ENCODE measurements at regions not wholly inside any gene's neighbourhood (a gene's known extent, or its start where the extent isn't known, plus 50 kb on each side); places are given as distances from the start of the nearest gene placed in this dataset.

- Histone ChIP-seq H3K27ac (no peak overlapping the region), H3K27me3 (no peaks in the 10 kb centered on the region), H3K4me1 (peaks cover 4% of the 10 kb centered on the region), H3K4me3 (no peak overlapping the region), H3K36me3 (no peaks in the 10 kb centered on the region), H3K9me3 (no peaks in the 10 kb centered on the region)
- intact Hi-C loops (cut with DNase I) = no loop called here
- TF ChIP-seq POLR2A (IDR thresholded peaks at IDR 0.05) (no peak), POLR2AphosphoS5 (IDR thresholded peaks at IDR 0.05; ENCODE audit: insufficient read depth in 1 of 2, low read depth in 1 of 2) (no peak)
- TF ChIP-seq, protein P1, sequence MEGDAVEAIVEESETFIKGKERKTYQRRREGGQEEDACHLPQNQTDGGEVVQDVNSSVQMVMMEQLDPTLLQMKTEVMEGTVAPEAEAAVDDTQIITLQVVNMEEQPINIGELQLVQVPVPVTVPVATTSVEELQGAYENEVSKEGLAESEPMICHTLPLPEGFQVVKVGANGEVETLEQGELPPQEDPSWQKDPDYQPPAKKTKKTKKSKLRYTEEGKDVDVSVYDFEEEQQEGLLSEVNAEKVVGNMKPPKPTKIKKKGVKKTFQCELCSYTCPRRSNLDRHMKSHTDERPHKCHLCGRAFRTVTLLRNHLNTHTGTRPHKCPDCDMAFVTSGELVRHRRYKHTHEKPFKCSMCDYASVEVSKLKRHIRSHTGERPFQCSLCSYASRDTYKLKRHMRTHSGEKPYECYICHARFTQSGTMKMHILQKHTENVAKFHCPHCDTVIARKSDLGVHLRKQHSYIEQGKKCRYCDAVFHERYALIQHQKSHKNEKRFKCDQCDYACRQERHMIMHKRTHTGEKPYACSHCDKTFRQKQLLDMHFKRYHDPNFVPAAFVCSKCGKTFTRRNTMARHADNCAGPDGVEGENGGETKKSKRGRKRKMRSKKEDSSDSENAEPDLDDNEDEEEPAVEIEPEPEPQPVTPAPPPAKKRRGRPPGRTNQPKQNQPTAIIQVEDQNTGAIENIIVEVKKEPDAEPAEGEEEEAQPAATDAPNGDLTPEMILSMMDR (IDR thresholded peaks at IDR 0.05) = no peak
- no peak for DNase-seq (ENCODE audit: extremely low spot score in 2 of 2)
Measured at GRCh38 chr17:14793237-14793636, 471.9 kb downstream of the PMP22 start.

DNA sequence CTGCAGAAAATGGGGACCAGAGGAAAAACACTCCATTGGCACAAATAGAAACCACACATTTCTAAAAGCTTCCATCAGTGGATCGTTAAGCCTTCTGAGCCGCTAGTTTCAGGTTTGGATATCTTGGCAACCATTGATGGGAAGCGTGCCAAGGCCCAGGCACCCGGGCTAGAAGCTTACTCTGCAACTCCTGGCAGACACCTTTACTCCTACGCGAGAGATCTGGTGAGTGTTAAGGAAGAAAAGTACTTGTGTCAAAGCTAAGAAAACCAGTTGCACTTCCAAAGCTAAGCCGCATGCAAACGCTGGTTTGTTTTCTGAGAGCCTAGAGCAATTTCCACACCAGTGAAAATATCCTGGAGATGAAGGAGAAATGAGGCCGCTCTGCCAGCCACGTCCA, 472.4 kb downstream of the PMP22 start:
- Histone ChIP-seq H3K9me3 (no peaks in the 10 kb centered on the region), H3K4me1 (peaks cover 4% of the 10 kb centered on the region), H3K4me3 (no peak overlapping the region), H3K27me3 (no peaks in the 10 kb centered on the region), H3K36me3 (no peaks in the 10 kb centered on the region), H3K27ac (no peak overlapping the region)
- intact Hi-C loops (cut with DNase I) = no loop called here
- DNase-seq (ENCODE audit: extremely low spot score in 2 of 2) = no peak
- TF ChIP-seq POLR2AphosphoS5 (IDR thresholded peaks at IDR 0.05; ENCODE audit: insufficient read depth in 1 of 2, low read depth in 1 of 2) = no peak

DNA sequence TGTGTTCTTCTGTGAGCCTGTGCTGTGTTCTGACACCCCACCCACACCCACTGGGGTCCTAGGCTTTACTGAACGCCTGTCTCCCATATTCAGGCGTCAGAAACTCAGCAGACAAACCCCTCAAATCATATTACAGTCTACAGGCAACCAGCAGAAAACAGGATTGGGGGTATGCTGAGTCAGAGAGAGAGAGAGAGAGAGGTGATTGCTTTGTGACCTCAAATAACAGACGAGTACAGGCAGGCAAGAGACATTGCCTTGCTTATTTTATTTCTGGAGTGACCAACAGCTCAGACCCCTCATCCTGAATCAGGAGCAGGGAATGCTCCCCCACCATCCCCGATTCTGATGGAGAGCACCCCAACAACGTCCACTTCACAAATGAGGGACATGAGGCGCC, 473.9 kb downstream of the PMP22 start:
- Histone ChIP-seq H3K27ac (no peak overlapping the region), H3K36me3 (no peaks in the 10 kb centered on the region), H3K27me3 (no peaks in the 10 kb centered on the region), H3K4me1 (peaks cover 4% of the 10 kb centered on the region), H3K4me3 (no peak overlapping the region), H3K9me3 (no peaks in the 10 kb centered on the region)
- intact Hi-C loops (cut with DNase I) = no loop called here
- TF ChIP-seq, protein P1 (IDR thresholded peaks at IDR 0.05) = no peak
- TF ChIP-seq POLR2AphosphoS5 (IDR thresholded peaks at IDR 0.05; ENCODE audit: insufficient read depth in 1 of 2, low read depth in 1 of 2) = no peak
- no peak for TF ChIP-seq POLR2A (IDR thresholded peaks at IDR 0.05)
- no peak for DNase-seq (ENCODE audit: extremely low spot score in 2 of 2)

DNA sequence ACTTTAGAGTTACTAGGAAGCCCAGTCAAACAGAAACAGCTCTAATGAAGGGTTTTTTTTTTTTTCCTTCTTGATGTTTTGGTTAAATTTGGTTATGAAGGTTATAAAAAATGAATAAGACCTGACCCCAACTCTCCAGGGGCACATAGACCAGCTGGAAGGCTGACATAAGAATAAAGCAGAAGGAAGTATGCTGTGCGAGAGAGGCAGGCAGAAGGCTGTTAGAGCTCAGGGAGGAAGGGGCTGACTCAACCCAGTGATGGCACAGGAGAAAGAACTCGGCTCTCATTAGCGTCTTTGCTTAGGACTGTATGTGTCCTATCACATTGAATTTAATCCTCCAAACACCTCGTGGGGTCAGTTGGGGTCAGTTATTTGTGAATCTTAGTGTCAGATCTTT, 474.6 kb downstream of the PMP22 start:
- intact Hi-C loops (cut with DNase I) = no loop called here
- Histone ChIP-seq H3K27me3 (no peaks in the 10 kb centered on the region), H3K27ac (no peak overlapping the region), H3K4me1 (peaks cover 4% of the 10 kb centered on the region), H3K4me3 (no peak overlapping the region), H3K9me3 (no peaks in the 10 kb centered on the region), H3K36me3 (no peaks in the 10 kb centered on the region)
- DNase-seq (ENCODE audit: extremely low spot score in 2 of 2) = no peak
- TF ChIP-seq POLR2AphosphoS5 (IDR thresholded peaks at IDR 0.05; ENCODE audit: insufficient read depth in 1 of 2, low read depth in 1 of 2) = no peak
- TF ChIP-seq POLR2A (IDR thresholded peaks at IDR 0.05) = no peak
- TF ChIP-seq, protein P1 (IDR thresholded peaks at IDR 0.05) = no peak

- no peaks in the 10 kb centered on the region for H3K27me3 ChIP-seq
- no peak for DNase-seq (ENCODE audit: extremely low spot score in 2 of 2)
- no peaks in the 10 kb centered on the region for H3K36me3 ChIP-seq
- intact Hi-C loops (cut with DNase I) = no loop called here
- no peaks in the 10 kb centered on the region for H3K4me1 ChIP-seq
- no peaks in the 10 kb centered on the region for H3K9me3 ChIP-seq
- H3K4me3 ChIP-seq = no peak overlapping the region
- H3K27ac ChIP-seq = no peak overlapping the region
- TF ChIP-seq, protein P1 (IDR thresholded peaks at IDR 0.05) = no peak
- TF ChIP-seq POLR2AphosphoS5 (IDR thresholded peaks at IDR 0.05; ENCODE audit: insufficient read depth in 1 of 2, low read depth in 1 of 2) (no peak), POLR2A (IDR thresholded peaks at IDR 0.05) (no peak)
Measured at GRCh38 chr17:14784997-14785696, 480.0 kb downstream of the PMP22 start.
